H1 (cell line): ENCODE measurements at regions not wholly inside any gene's neighbourhood (a gene's known extent, or its start where the extent isn't known, plus 50 kb on each side); places are given as distances from the start of the nearest gene placed in this dataset.
A peak's percentile ranks its signal among the peaks of the same experiment; 100 is the strongest.

Source experiments
- CTCF ChIA-PET: fragments of 300-600 bp; sonication (Branson Sonifier 250); formaldehyde crosslinking; loops from one replicate; lab custom pipeline; 2021; ENCODE audit not compliant: partially characterized antibody; lab: Charles Lee
- POLR2A ChIA-PET: fragments of 300-600 bp; sonication (Branson Sonifier 250); formaldehyde crosslinking; loops from one replicate; lab custom pipeline; 2021; ENCODE audit warnings: inconsistent platforms; ENCODE audit not compliant: partially characterized antibody; lab: Charles Lee
- DNase-seq, 2 experiments: peaks; one replicate each; pipeline versions ENCODE4 v3.0.0 to v3.0.0-alpha.2; 2010 to 2022; ENCODE audit warnings: low spot score in 2 of 2, low read depth in 1 of 2, mixed read lengths in 1 of 2
- FAIRE-seq: peaks from 2 replicates; lab custom pipeline; 2011; peaks lifted over from hg19 to GRCh38; lab: Jason Lieb, UNC
- H2AFZ ChIP-seq: 2 replicates; pipeline ENCODE4 v1.8.1; 2012; ENCODE audit warnings: low read length, inconsistent platforms
- H2AK5ac ChIP-seq: 2 replicates; pipeline ENCODE4 v1.6.1; 2013; ENCODE audit warnings: low read depth, low read length
- H2BK120ac ChIP-seq: replicated peaks from 2 replicates; pipeline ENCODE3; 2013; ENCODE audit warnings: low read depth, low read length, inconsistent platforms
- H2BK12ac ChIP-seq: 2 replicates; pipeline ENCODE4 v1.6.1; 2013; ENCODE audit warnings: low read depth, low read length
- H2BK15ac ChIP-seq: 2 replicates; pipeline ENCODE4 v1.6.1; 2013; ENCODE audit warnings: low read length
- H2BK20ac ChIP-seq: 2 replicates; pipeline ENCODE4 v1.6.1; 2013; ENCODE audit warnings: low read length
- H2BK5ac ChIP-seq: 2 replicates; pipeline ENCODE4 v1.6.1; 2013; ENCODE audit warnings: low read depth, low read length
- H3K14ac ChIP-seq: 2 replicates; pipeline ENCODE4 v1.6.1; 2013; ENCODE audit warnings: inconsistent platforms; ENCODE audit not compliant: insufficient read length
- H3K18ac ChIP-seq: 2 replicates; pipeline ENCODE4 v1.6.1; 2013; ENCODE audit warnings: low read length; ENCODE audit errors: extremely low read depth
- H3K23ac ChIP-seq: 2 replicates; pipeline ENCODE4 v1.6.1; 2013; ENCODE audit warnings: inconsistent platforms; ENCODE audit not compliant: insufficient read length
- H3K23me2 ChIP-seq: 2 replicates; pipeline ENCODE4 v1.6.1; 2013; ENCODE audit warnings: low read depth, low read length
- H3K27ac ChIP-seq: 2 replicates; pipeline ENCODE4 v1.6.1; 2011; ENCODE audit warnings: low read depth, low read length, inconsistent platforms
- H3K27me3 ChIP-seq, 4 experiments: replicated peaks in 1 of 4; 1 replicate in 1 of 4; 2 replicates in 3 of 4; pipeline versions ENCODE4 v1.6.1 to v1.8.1; 2011 to 2013; ENCODE audit warnings: low read length in 3 of 4, mild to moderate bottlenecking in 3 of 4, inconsistent platforms in 2 of 4, mixed read lengths in 2 of 4, moderate library complexity in 1 of 4; ENCODE audit not compliant: control insufficient read depth in 3 of 4, insufficient read depth in 3 of 4; ENCODE audit errors: extremely low read depth in 1 of 4
- H3K36me3 ChIP-seq, 4 experiments: 2 replicates each; pipeline versions ENCODE4 v1.6.1 to v1.8.1; 2011 to 2013; ENCODE audit warnings: mild to moderate bottlenecking in 4 of 4, low read length in 3 of 4, moderate library complexity in 2 of 4, control low read depth in 1 of 4, inconsistent platforms in 1 of 4; ENCODE audit not compliant: insufficient read depth in 4 of 4, control insufficient read depth in 2 of 4
- H3K4ac ChIP-seq: replicated peaks from 2 replicates; pipeline ENCODE3; 2013; ENCODE audit warnings: low read length, low read depth, mixed read lengths, inconsistent platforms; ENCODE audit not compliant: insufficient read length
- H3K4me1 ChIP-seq, 4 experiments: replicated peaks in 1 of 4; 1 replicate in 1 of 4; 2 replicates in 3 of 4; pipeline versions ENCODE4 v1.6.1 to v1.8.1; 2011 to 2013; ENCODE audit warnings: low read length in 3 of 4, inconsistent platforms in 2 of 4, mixed read lengths in 1 of 4; ENCODE audit not compliant: insufficient read depth in 4 of 4, control insufficient read depth in 3 of 4
- H3K4me2 ChIP-seq, 2 experiments: 2 replicates each; pipeline versions ENCODE4 v1.6.1 to v1.8.1; 2011 to 2013; ENCODE audit warnings: low read depth in 2 of 2, low read length in 2 of 2, control low read depth in 1 of 2, inconsistent platforms in 1 of 2, mild to moderate bottlenecking in 1 of 2; ENCODE audit not compliant: insufficient read depth in 1 of 2
- H3K4me3 ChIP-seq, 4 experiments: fragments of 200-600, 300-600 bp in 1 of 4; sonication (generic), shearing (Covaris generic), sonication (Bioruptor Twin) in 1 of 4; 2 replicates each; pipeline versions ENCODE4 v1.5.1 to v1.8.1; 2011 to 2016; ENCODE audit warnings: low read length in 4 of 4, low read depth in 3 of 4, control low read depth in 2 of 4, inconsistent platforms in 2 of 4, mild to moderate bottlenecking in 2 of 4, mixed read lengths in 1 of 4, moderate library complexity in 1 of 4; ENCODE audit not compliant: insufficient read depth in 2 of 4; ENCODE audit errors: extremely low read depth in 1 of 4
- H3K56ac ChIP-seq: replicated peaks from 2 replicates; pipeline ENCODE3; 2013; ENCODE audit warnings: low read depth, mild to moderate bottlenecking, mixed read lengths, low read length, inconsistent platforms; ENCODE audit not compliant: insufficient read length
- H3K79me1 ChIP-seq: 2 replicates; pipeline ENCODE4 v1.6.1; 2013; ENCODE audit warnings: low read depth, low read length, control low read depth
- H3K79me2 ChIP-seq, 2 experiments: 2 replicates each; pipeline versions ENCODE4 v1.6.1 to v1.8.1; 2012 to 2013; ENCODE audit warnings: low read length in 2 of 2, mild to moderate bottlenecking in 2 of 2, inconsistent platforms in 1 of 2; ENCODE audit not compliant: insufficient read depth in 2 of 2, control insufficient read depth in 1 of 2
- H3K9ac ChIP-seq, 4 experiments: replicated peaks in 1 of 4; 1 replicate in 1 of 4; 2 replicates in 3 of 4; pipeline versions ENCODE4 v1.6.1 to v1.8.1; 2011 to 2013; ENCODE audit warnings: low read depth in 3 of 4, low read length in 3 of 4, control low read depth in 2 of 4, mild to moderate bottlenecking in 2 of 4, moderate library complexity in 2 of 4, inconsistent platforms in 1 of 4; ENCODE audit errors: extremely low read depth in 1 of 4
- H3K9me3 ChIP-seq, 2 experiments: 2 replicates each; pipeline versions ENCODE4 v1.6.1 to v1.8.1; 2012 to 2013; ENCODE audit warnings: mild to moderate bottlenecking in 2 of 2, moderate library complexity in 2 of 2, control low read depth in 1 of 2, inconsistent platforms in 1 of 2, low read depth in 1 of 2, low read length in 1 of 2, mixed read lengths in 1 of 2; ENCODE audit not compliant: insufficient read depth in 2 of 2
- H4K20me1 ChIP-seq, 2 experiments: replicated peaks in 1 of 2; 2 replicates each; pipeline versions ENCODE3 to v1.8.1; 2011 to 2013; ENCODE audit warnings: inconsistent platforms in 2 of 2, low read length in 2 of 2, mild to moderate bottlenecking in 1 of 2; ENCODE audit not compliant: insufficient read depth in 2 of 2, control insufficient read depth in 1 of 2
- H4K5ac ChIP-seq: 2 replicates; pipeline ENCODE4 v1.6.1; 2013; ENCODE audit warnings: low read length, low read depth, mixed read lengths, inconsistent platforms; ENCODE audit not compliant: insufficient read length
- H4K8ac ChIP-seq: 2 replicates; pipeline ENCODE4 v1.8.0; 2013; ENCODE audit warnings: mild to moderate bottlenecking, moderate library complexity, low read length, inconsistent platforms; ENCODE audit not compliant: insufficient read depth; ENCODE audit errors: extremely low read depth
- H4K91ac ChIP-seq: replicated peaks from 2 replicates; pipeline ENCODE3; 2013; ENCODE audit warnings: low read length, mixed read lengths, inconsistent platforms; ENCODE audit not compliant: insufficient read length
- ASH2L ChIP-seq: fragments of 200-600, 300-600 bp; sonication (generic); IDR thresholded peaks from one replicate; pipeline ENCODE4 v1.7.1; 2017; ENCODE audit warnings: low read length
- BRCA1 ChIP-seq: IDR thresholded peaks from 2 replicates; pipeline ENCODE4 v1.6.1; 2012; ENCODE audit warnings: low read depth, low read length, improper control_type of control experiment
- CEBPB ChIP-seq: IDR thresholded peaks from 2 replicates; pipeline ENCODE4 v1.6.1; 2012; ENCODE audit warnings: low read depth, low read length
- RAD21 ChIP-seq, 2 experiments: IDR thresholded peaks in 1 of 2; conservative IDR thresholded peaks in 1 of 2; 2 replicates each; pipeline ENCODE4 v1.6.1; 2011; ENCODE audit warnings: low read depth in 2 of 2, low read length in 2 of 2, improper control_type of control experiment in 1 of 2, inconsistent platforms in 1 of 2, mild to moderate bottlenecking in 1 of 2, moderate library complexity in 1 of 2
- SP1 ChIP-seq: IDR thresholded peaks from 2 replicates; pipeline ENCODE4 v1.6.1; 2011; ENCODE audit warnings: low read depth, low read length
- SP2 ChIP-seq: IDR thresholded peaks from 2 replicates; pipeline ENCODE4 v1.6.1; 2012; ENCODE audit warnings: mild to moderate bottlenecking, low read length, inconsistent platforms
- WGBS, 2 experiments: shearing (Covaris generic) in 1 of 2; methylation state at CpG; one replicate each; pipeline versions ENCODE4 v1.1.6 to v1.1.7; 2013 to 2015; ENCODE audit warnings: low lambda C conversion rate in 2 of 2, mixed read lengths in 2 of 2, inconsistent platforms in 1 of 2, low coverage in 1 of 2, missing lambda C conversion rate in 1 of 2; ENCODE audit not compliant: insufficient replicate concordance in 2 of 2, insufficient coverage in 1 of 2, insufficient read length in 1 of 2; ENCODE audit errors: extremely low coverage in 1 of 2, missing lambda C conversion rate in 1 of 2; 5-methylcytosine and 5-hydroxymethylcytosine counted together

DNA sequence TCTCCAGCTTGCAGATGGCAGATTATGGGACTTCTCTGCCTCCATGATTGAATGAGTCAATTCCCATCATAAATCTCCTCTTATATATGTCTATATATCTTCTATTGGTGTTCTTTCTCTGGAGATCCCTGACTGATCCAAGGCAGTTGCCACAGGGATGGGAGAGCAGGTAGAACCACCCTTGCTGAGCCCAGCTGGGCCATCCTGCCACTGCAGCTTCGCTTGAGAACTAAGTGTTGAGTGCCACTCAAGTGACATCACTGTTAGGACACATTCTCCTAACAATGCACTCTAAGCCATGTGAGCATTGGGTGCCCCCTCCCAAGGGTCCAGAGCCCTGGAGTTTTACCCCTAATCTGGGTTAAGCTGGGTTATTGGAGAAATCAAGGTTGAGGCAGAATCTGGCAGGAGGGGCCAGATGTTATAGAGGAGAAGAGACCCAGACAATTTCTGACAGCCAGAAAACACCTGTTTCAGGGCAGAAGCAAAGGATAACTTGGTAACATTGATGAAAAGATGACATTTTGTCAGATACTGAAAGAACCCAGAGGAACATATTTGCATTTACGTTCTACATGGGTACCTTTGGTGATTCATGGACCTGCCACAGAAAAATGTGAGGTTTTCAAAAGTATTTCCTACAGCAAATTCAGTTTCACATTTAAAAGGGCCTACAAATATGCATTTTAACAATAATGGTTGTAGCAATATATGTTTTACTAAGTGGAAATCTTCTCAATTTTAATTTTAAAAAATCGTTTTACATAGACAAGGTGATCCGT lies 57.2 kb upstream of the MAX start:
- Histone ChIP-seq H4K91ac (no peak overlapping the region), H3K4me2 (no peak overlapping the region), H3K18ac (no peak overlapping the region), H3K79me1 (no peaks in the 10 kb centered on the region), H2BK12ac (no peak overlapping the region), H3K56ac (no peak overlapping the region), H3K9ac (no peak overlapping the region), H3K9me3 (no peaks in the 10 kb centered on the region), H3K36me3 (no peaks in the 10 kb centered on the region), H3K27ac (no peak overlapping the region), H4K5ac (no peak overlapping the region), H2AK5ac (no peak overlapping the region), H3K23ac (no peak overlapping the region), H2BK5ac (no peak overlapping the region), H4K8ac (no peak overlapping the region), H3K23me2 (no peaks in the 10 kb centered on the region), H4K20me1 (no peaks in the 10 kb centered on the region), H3K4me3 (no peak overlapping the region), H3K14ac (no peak overlapping the region), H3K4me1 (no peaks in the 10 kb centered on the region; a peak in 1 of 7 replicates), H3K27me3 (no peaks in the 10 kb centered on the region), H3K4ac (peak overlapping the region; percentile 59), H3K79me2 (no peaks in the 10 kb centered on the region), H2AFZ (no peak overlapping the region), H2BK20ac (no peak overlapping the region), H2BK15ac (no peak overlapping the region), H2BK120ac (no peak overlapping the region)
- DNase-seq (no peak), FAIRE-seq (no peak)
- ChIA-PET CTCF (interaction anchor here (0.6 to 1.4 kb wide), 4 partner anchors 8 to 256 kb away, joined by 3 read pairs; no protein-coding TSS in a partner anchor), POLR2A (no interaction called here)
- no peak for TF ChIP-seq SP1
- no peak for TF ChIP-seq CEBPB
- TF ChIP-seq SP2: no peak
- TF ChIP-seq ASH2L: no peak
- TF ChIP-seq RAD21 (IDR thresholded peaks at IDR 0.05 in 1 of 2, conservative IDR thresholded peaks at IDR 0.05 in 1 of 2; ENCODE audit: low read depth in 2 of 2, low read length in 2 of 2): no peak
- TF ChIP-seq BRCA1: no peak
- 85% methylated on average over 4 of the region's 4 CpGs; no CpG with 5 or more reads in 1 of the 2 experiments for WGBS, 2 experiments
